SU-DHL-6 (cell line): ENCODE measurements at regions not wholly inside any gene's neighbourhood (a gene's known extent, or its start where the extent isn't known, plus 50 kb on each side); places are given as distances from the start of the nearest gene placed in this dataset.

Experiments
- H2AFZ ChIP-seq: fragments of 200-600 bp; sonication (generic); 2 replicates; pipeline ENCODE4 v1.6.1; 2014; ENCODE audit warnings: low read depth, mild to moderate bottlenecking, moderate library complexity, mixed read lengths, antibody characterized with exemption, low read length; ENCODE audit not compliant: severe bottlenecking
- H3F3A ChIP-seq: fragments of 200-600 bp; shearing (Covaris generic); 2 replicates; pipeline ENCODE4 v1.6.0; 2016; ENCODE audit warnings: antibody characterized with exemption, mild to moderate bottlenecking; ENCODE audit not compliant: insufficient read depth
- H3K27ac ChIP-seq: fragments of 200-600 bp; sonication (generic); 2 replicates; pipeline ENCODE4 v1.5.1; 2016; ENCODE audit warnings: low read depth, mild to moderate bottlenecking, low read length, moderate library complexity, mixed read lengths
- H3K27me3 ChIP-seq: fragments of 200-600 bp; sonication (generic), shearing (Covaris generic); 2 replicates; pipeline ENCODE4 v1.6.0; 2014; ENCODE audit warnings: mild to moderate bottlenecking, low read length
- H3K36me3 ChIP-seq: fragments of 200-600 bp; sonication (generic); 2 replicates; pipeline ENCODE4 v1.6.1; 2014; ENCODE audit warnings: mild to moderate bottlenecking, low read length, mixed read lengths
- H3K4me2 ChIP-seq: fragments of 300-600, 200-600 bp; shearing (Covaris generic), sonication (generic); 2 replicates; pipeline ENCODE4 v1.6.0; 2014; ENCODE audit warnings: low read length, low read depth, mild to moderate bottlenecking; ENCODE audit not compliant: poor library complexity, severe bottlenecking
- H3K4me3 ChIP-seq: fragments of 200-600 bp; sonication (generic); 2 replicates; pipeline ENCODE4 v1.5.1; 2014; ENCODE audit warnings: antibody characterized with exemption, low read length, mild to moderate bottlenecking, mixed read lengths; ENCODE audit not compliant: insufficient read depth, poor library complexity, severe bottlenecking
- H3K79me2 ChIP-seq: fragments of 200-600 bp; sonication (generic); 2 replicates; pipeline ENCODE4 v1.6.1; 2014; ENCODE audit warnings: mild to moderate bottlenecking, low read length, moderate library complexity; ENCODE audit not compliant: insufficient read depth
- H3K9ac ChIP-seq: fragments of 200-600 bp; sonication (generic); 2 replicates; pipeline ENCODE4 v1.7.0; 2014; ENCODE audit warnings: mild to moderate bottlenecking, low read length
- H3K9me2 ChIP-seq: fragments of 200-600 bp; sonication (generic); replicated peaks from 2 replicates; pipeline ENCODE4 v1.6.1; 2014; ENCODE audit warnings: low read length; ENCODE audit not compliant: insufficient read depth
- H3K9me3 ChIP-seq: fragments of 200-600 bp; sonication (generic); 2 replicates; pipeline ENCODE4 v1.6.1; 2014; ENCODE audit warnings: low read length, mixed read lengths; ENCODE audit not compliant: insufficient read depth
- H4K20me1 ChIP-seq: fragments of 200-600 bp; sonication (generic); 2 replicates; pipeline ENCODE4 v1.6.1; 2014; ENCODE audit warnings: low read depth, mild to moderate bottlenecking, antibody characterized with exemption, low read length, moderate library complexity, mixed read lengths
- CTCF ChIP-seq: fragments of 200-600 bp; sonication (generic); IDR thresholded peaks from one replicate; pipeline ENCODE4 v1.5.1; 2017; ENCODE audit warnings: antibody characterized with exemption, mild to moderate bottlenecking, low read length, moderate library complexity; ENCODE audit not compliant: insufficient read depth, poor library complexity, severe bottlenecking
- EZH2phosphoT487 ChIP-seq: fragments of 200-600 bp; sonication (generic), shearing (Covaris generic); conservative IDR thresholded peaks from 2 replicates; pipeline ENCODE4 v1.6.1; 2018; ENCODE audit warnings: mild to moderate bottlenecking, antibody characterized with exemption, low read length, moderate library complexity, mixed read lengths

DNA sequence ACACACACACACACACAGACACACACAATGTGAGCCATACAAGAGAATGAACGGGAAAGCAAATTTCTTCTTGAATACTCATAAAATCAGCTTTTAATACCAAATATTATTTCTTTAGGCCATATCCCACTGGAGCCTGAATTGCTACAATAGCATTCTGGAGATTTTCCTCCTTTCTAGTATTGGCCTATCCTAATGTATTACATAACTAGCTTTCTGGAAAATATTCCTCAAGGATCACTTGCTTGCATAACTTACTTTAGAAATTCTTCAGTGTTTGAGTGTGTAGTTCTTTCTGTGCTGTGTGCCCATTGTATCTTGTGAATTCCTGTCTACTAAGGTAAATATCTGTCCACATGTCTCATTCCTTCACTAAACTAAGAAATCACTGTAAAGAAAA, 351.0 kb upstream of the MCTP2 start:
- Histone ChIP-seq H4K20me1 (no peaks in the 10 kb centered on the region), H3K9ac (no peak overlapping the region), H3K4me3 (no peak overlapping the region), H3K27me3 (no peaks in the 10 kb centered on the region), H3F3A (no peaks in the 10 kb centered on the region), H3K79me2 (no peaks in the 10 kb centered on the region), H3K27ac (no peak overlapping the region), H3K4me2 (no peak overlapping the region), H3K36me3 (no peaks in the 10 kb centered on the region), H3K9me2 (no peaks in the 10 kb centered on the region), H3K9me3 (no peaks in the 10 kb centered on the region), H2AFZ (no peak overlapping the region)
- TF ChIP-seq CTCF (no peak), EZH2phosphoT487 (no peak)

GRCh38 chr15:93870583-93870982, 360.8 kb upstream of the MCTP2 start:
- no peaks in the 10 kb centered on the region for H3K9me3 ChIP-seq
- no peak overlapping the region for H3K27ac ChIP-seq
- no peaks in the 10 kb centered on the region for H3K27me3 ChIP-seq
- H2AFZ ChIP-seq, result no peak overlapping the region
- H3K9ac ChIP-seq, result no peak overlapping the region
- no peaks in the 10 kb centered on the region for H3K36me3 ChIP-seq
- no peaks in the 10 kb centered on the region for H3K79me2 ChIP-seq
- H3F3A ChIP-seq, result no peaks in the 10 kb centered on the region
- no peak overlapping the region for H3K4me2 ChIP-seq
- no peak for TF ChIP-seq CTCF
- TF ChIP-seq EZH2phosphoT487, result no peak
- H3K9me2 ChIP-seq, result no peaks in the 10 kb centered on the region
- H3K4me3 ChIP-seq, result no peak overlapping the region
- no peaks in the 10 kb centered on the region for H4K20me1 ChIP-seq

DNA sequence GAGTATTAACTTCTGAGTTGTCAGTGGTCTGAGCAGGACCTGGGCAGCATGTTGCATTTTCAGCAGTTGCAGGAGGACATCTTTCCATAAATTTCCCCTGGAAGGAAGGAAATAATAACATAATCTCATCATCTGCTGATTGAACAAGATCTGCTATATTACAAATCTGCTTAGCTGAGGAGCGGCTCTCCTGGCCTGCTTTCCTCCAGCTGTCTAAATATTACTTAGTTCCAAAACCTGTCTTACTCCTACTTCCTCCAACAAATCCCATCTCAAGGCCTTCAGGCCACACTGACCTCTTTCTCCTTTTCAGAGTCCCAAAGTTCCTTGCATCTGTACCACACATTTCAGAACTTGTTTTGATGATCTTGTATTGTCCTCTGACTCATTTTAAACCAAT, 364.4 kb upstream of the MCTP2 start:
- H3K36me3 ChIP-seq, result no peaks in the 10 kb centered on the region
- H3K9ac ChIP-seq, result no peak overlapping the region
- H3K4me3 ChIP-seq, result no peak overlapping the region
- H3K9me2 ChIP-seq, result no peaks in the 10 kb centered on the region
- H3K27ac ChIP-seq, result no peak overlapping the region
- no peak overlapping the region for H3K4me2 ChIP-seq
- TF ChIP-seq EZH2phosphoT487 (no peak), CTCF (no peak)
- H3K27me3 ChIP-seq, result no peaks in the 10 kb centered on the region
- H3K79me2 ChIP-seq, result no peaks in the 10 kb centered on the region
- no peaks in the 10 kb centered on the region for H3K9me3 ChIP-seq
- H2AFZ ChIP-seq, result no peak overlapping the region
- no peaks in the 10 kb centered on the region for H4K20me1 ChIP-seq
- no peaks in the 10 kb centered on the region for H3F3A ChIP-seq

DNA sequence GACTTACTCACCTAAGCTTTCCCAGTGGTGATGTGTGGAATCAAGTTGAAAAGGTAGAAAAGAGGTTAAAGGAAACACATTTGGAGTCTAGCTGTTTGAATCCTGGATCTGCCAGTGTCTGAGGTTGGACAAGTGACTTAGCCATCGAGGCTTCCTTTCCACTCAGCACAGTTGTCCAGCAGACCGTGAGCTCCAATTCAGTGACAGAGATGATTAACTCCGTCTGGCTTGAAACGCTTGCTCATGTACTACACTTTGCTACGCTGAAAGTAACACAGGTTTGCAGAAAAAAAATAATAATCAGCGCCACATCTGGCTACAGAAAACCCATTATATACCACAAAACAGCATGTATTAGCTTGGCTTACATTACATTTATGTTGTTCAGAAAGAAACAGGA, 364.9 kb upstream of the MCTP2 start:
- H3K9me3 ChIP-seq, result no peaks in the 10 kb centered on the region
- H3F3A ChIP-seq, result no peaks in the 10 kb centered on the region
- H4K20me1 ChIP-seq, result no peaks in the 10 kb centered on the region
- H3K4me3 ChIP-seq, result no peak overlapping the region
- TF ChIP-seq EZH2phosphoT487 (no peak), CTCF (no peak)
- no peak overlapping the region for H3K4me2 ChIP-seq
- H3K9me2 ChIP-seq, result no peaks in the 10 kb centered on the region
- no peaks in the 10 kb centered on the region for H3K36me3 ChIP-seq
- no peaks in the 10 kb centered on the region for H3K79me2 ChIP-seq
- no peaks in the 10 kb centered on the region for H3K27me3 ChIP-seq
- no peak overlapping the region for H3K27ac ChIP-seq
- H2AFZ ChIP-seq, result no peak overlapping the region
- H3K9ac ChIP-seq, result no peak overlapping the region
